Suprapubic skin (tissue), 4 donors: ENCODE measurements at regions not wholly inside any gene's neighbourhood (a gene's known extent, or its start where the extent isn't known, plus 50 kb on each side); places are given as distances from the start of the nearest gene placed in this dataset.

Source experiments
- CTCF ChIP-seq, 2 donors: fragments of 200-600 bp in 1 of 2; fragments of 450-650 bp in 1 of 2; sonication (generic) in 1 of 2; IDR thresholded peaks; one replicate each; pipeline ENCODE4 v1.5.1; 2016 to 2019; ENCODE audit warnings: antibody characterized with exemption in 2 of 2, mild to moderate bottlenecking in 1 of 2, moderate library complexity in 1 of 2
- EP300 ChIP-seq: sonication (generic); formaldehyde crosslinking; IDR thresholded peaks from one replicate; pipeline ENCODE4 v1.6.1; 2017; ENCODE audit warnings: antibody characterized with exemption
- POLR2A ChIP-seq, 2 donors: fragments of 450-650 bp; IDR thresholded peaks; one replicate each; pipeline ENCODE4 v1.6.1; 2017; ENCODE audit warnings: antibody characterized with exemption in 2 of 2, mild to moderate bottlenecking in 2 of 2, moderate library complexity in 2 of 2
- POLR2AphosphoS5 ChIP-seq, 3 donors: sonication (generic); formaldehyde crosslinking; IDR thresholded peaks; one replicate each; pipeline ENCODE4 v1.6.1; 2017; ENCODE audit warnings: antibody characterized with exemption in 3 of 3

- TF ChIP-seq POLR2AphosphoS5 (IDR thresholded peaks at IDR 0.05) (no peak), POLR2A (IDR thresholded peaks at IDR 0.05) (no peak), CTCF (IDR thresholded peaks at IDR 0.05) (no peak), EP300 (no peak)
These were observed 70.6 kb upstream of the MPEG1 start for GRCh38 chr11:59283311-59283710.
